CD4-positive, alpha-beta memory T cell (primary cell): ENCODE measurements at regions not wholly inside any gene's neighbourhood (a gene's known extent, or its start where the extent isn't known, plus 50 kb on each side); places are given as distances from the start of the nearest gene placed in this dataset.

ENCODE experiments used
- CTCF ChIA-PET: fragments of 350-600 bp; sonication (Branson Sonifier 250); formaldehyde crosslinking; loops from one replicate; lab custom pipeline; 2021; ENCODE audit warnings: inconsistent platforms; ENCODE audit not compliant: partially characterized antibody; lab: Charles Lee
- POLR2A ChIA-PET: fragments of 350-600 bp; sonication (Branson Sonifier 250); formaldehyde crosslinking; loops from one replicate; lab custom pipeline; 2021; ENCODE audit not compliant: partially characterized antibody; lab: Charles Lee
- DNase-seq, 5 donors: peaks; one replicate each; pipeline versions ENCODE4 v3.0.0 to v3.0.0-alpha.2; 2020 to 2022; ENCODE audit warnings: mixed read lengths in 1 of 5
- H3K27ac ChIP-seq: one replicate; pipeline ENCODE4 v1.7.0; 2013; ENCODE audit warnings: low read depth, low read length
- H3K27me3 ChIP-seq: 2 replicates; pipeline ENCODE4 v1.7.0; 2013; ENCODE audit warnings: mild to moderate bottlenecking, low read length, moderate library complexity; ENCODE audit not compliant: insufficient read depth
- H3K36me3 ChIP-seq: 2 replicates; pipeline ENCODE4 v1.7.0; 2013; ENCODE audit warnings: mild to moderate bottlenecking, low read length, moderate library complexity; ENCODE audit not compliant: insufficient read depth
- H3K4me1 ChIP-seq: 2 replicates; pipeline ENCODE4 v1.7.0; 2013; ENCODE audit warnings: mild to moderate bottlenecking, low read length, moderate library complexity; ENCODE audit not compliant: insufficient read depth
- H3K4me3 ChIP-seq, 2 donors: one replicate each; pipeline ENCODE4 v1.7.0; 2013; ENCODE audit warnings: low read length in 2 of 2, mild to moderate bottlenecking in 1 of 2
- H3K9me3 ChIP-seq, 2 donors: one replicate each; pipeline ENCODE4 v1.7.0; 2013; ENCODE audit warnings: low read length in 2 of 2, control low read depth in 1 of 2; ENCODE audit not compliant: control insufficient read depth in 1 of 2
- H3K27ac Mint-ChIP-seq, 7 donors: one replicate each; pipeline ENCODE4 v1.8.0; 2020 to 2021; ENCODE audit warnings: mixed read lengths in 7 of 7, mild to moderate bottlenecking in 6 of 7, inconsistent platforms in 3 of 7, moderate library complexity in 3 of 7
- H3K27me3 Mint-ChIP-seq, 2 donors: one replicate each; pipeline ENCODE4 v1.8.0; 2020 to 2021; ENCODE audit warnings: mixed read lengths in 2 of 2
- H3K36me3 Mint-ChIP-seq, 2 donors: one replicate each; pipeline ENCODE4 v1.8.0; 2020 to 2021; ENCODE audit warnings: mixed read lengths in 2 of 2, inconsistent platforms in 1 of 2, mild to moderate bottlenecking in 1 of 2
- H3K4me1 Mint-ChIP-seq, 4 donors: one replicate each; pipeline ENCODE4 v1.8.0; 2020 to 2021; ENCODE audit warnings: mixed read lengths in 4 of 4, mild to moderate bottlenecking in 1 of 4
- H3K4me3 Mint-ChIP-seq, 8 donors: one replicate each; pipeline ENCODE4 v1.8.0; 2020 to 2021; ENCODE audit warnings: mixed read lengths in 8 of 8, mild to moderate bottlenecking in 7 of 8, moderate library complexity in 6 of 8, inconsistent platforms in 3 of 8
- H3K9me3 Mint-ChIP-seq, 8 donors: one replicate each; pipeline ENCODE4 v1.8.0; 2020 to 2021; ENCODE audit warnings: mixed read lengths in 8 of 8, mild to moderate bottlenecking in 5 of 8, inconsistent platforms in 3 of 8, moderate library complexity in 1 of 8
- intact Hi-C: fragments of 100-400 bp; cut with micrococcal nuclease; formaldehyde crosslinking; loops from one replicate; pipeline ENCODE4 v1.15.1; 2023

- POLR2A ChIA-PET: no interaction called here
- Mint-ChIP-seq H3K4me3 (no peak overlapping the region), H3K9me3 (peaks cover 0 to 19% (median 3%) of the 10 kb centered on the region in 8 donors), H3K4me1 (no peaks in the 10 kb centered on the region), H3K36me3 (no peaks in the 10 kb centered on the region), H3K27ac (no peak overlapping the region), H3K27me3 (peaks cover 5% of the 10 kb centered on the region in 2 donors)
- CTCF ChIA-PET: no interaction called here
- Histone ChIP-seq H3K4me3 (no peak overlapping the region), H3K36me3 (no peaks in the 10 kb centered on the region), H3K27me3 (no peaks in the 10 kb centered on the region), H3K9me3 (no peaks in the 10 kb centered on the region), H3K4me1 (no peaks in the 10 kb centered on the region), H3K27ac (no peak overlapping the region)
- no peak for DNase-seq
- intact Hi-C loops: no loop called here
Measured at GRCh38 chr4:145427991-145428390, 53.7 kb upstream of the SMAD1 start.

- Mint-ChIP-seq H3K4me3 (no peak overlapping the region), H3K36me3 (no peaks in the 10 kb centered on the region), H3K27ac (no peak overlapping the region), H3K9me3 (peaks cover 0 to 13% (median 3%) of the 10 kb centered on the region in 8 donors), H3K4me1 (no peaks in the 10 kb centered on the region), H3K27me3 (peaks cover 5% of the 10 kb centered on the region in 2 donors)
- POLR2A ChIA-PET: no interaction called here
- no peak for DNase-seq
- Histone ChIP-seq H3K4me3 (no peak overlapping the region), H3K9me3 (no peaks in the 10 kb centered on the region), H3K27me3 (no peaks in the 10 kb centered on the region), H3K27ac (no peak overlapping the region), H3K36me3 (no peaks in the 10 kb centered on the region), H3K4me1 (no peaks in the 10 kb centered on the region)
- intact Hi-C loops: no loop called here
- CTCF ChIA-PET: no interaction called here
Measured at GRCh38 chr4:145427221-145427620, 54.4 kb upstream of the SMAD1 start.

- Mint-ChIP-seq H3K4me3 (no peak overlapping the region), H3K4me1 (no peaks in the 10 kb centered on the region)
- no peak overlapping the region for H3K4me3 ChIP-seq
Measured at GRCh38 chr4:145423017-145423708, 58.5 kb upstream of the SMAD1 start.

GRCh38 chr4:145420595-145421214, 60.9 kb upstream of the SMAD1 start:
- CTCF ChIA-PET: no interaction called here
- intact Hi-C loops: no loop called here

More at GRCh38 chr4:145423017-145423708, 58.5 kb upstream of the SMAD1 start:
- Mint-ChIP-seq H3K27ac (no peak overlapping the region), H3K36me3 (no peaks in the 10 kb centered on the region), H3K9me3 (peaks cover 0 to 13% (median 3%) of the 10 kb centered on the region in 8 donors), H3K27me3 (peaks cover 5 to 6% of the 10 kb centered on the region in 2 donors)
- Histone ChIP-seq H3K27ac (no peak overlapping the region), H3K9me3 (no peaks in the 10 kb centered on the region), H3K4me1 (no peaks in the 10 kb centered on the region), H3K27me3 (no peaks in the 10 kb centered on the region), H3K36me3 (no peaks in the 10 kb centered on the region)
- CTCF ChIA-PET: no interaction called here
- POLR2A ChIA-PET: no interaction called here
- no peak for DNase-seq
- intact Hi-C loops: no loop called here

GRCh38 chr4:145418739-145419138, 62.9 kb upstream of the SMAD1 start:
- H3K4me3 Mint-ChIP-seq: no peak overlapping the region
- Histone ChIP-seq H3K27me3 (no peaks in the 10 kb centered on the region), H3K36me3 (no peaks in the 10 kb centered on the region), H3K27ac (no peak overlapping the region), H3K9me3 (no peaks in the 10 kb centered on the region), H3K4me1 (no peaks in the 10 kb centered on the region), H3K4me3 (no peak overlapping the region)
- H3K4me1 Mint-ChIP-seq: peaks cover 0 to 2% (median 0%) of the 10 kb centered on the region in 4 donors
- intact Hi-C loops: no loop called here
- peaks cover 0 to 4% (median 0%) of the 10 kb centered on the region in 8 donors for H3K9me3 Mint-ChIP-seq
- H3K36me3 Mint-ChIP-seq: no peaks in the 10 kb centered on the region
- ChIA-PET CTCF (no interaction called here), POLR2A (no interaction called here)
- no peak for DNase-seq
- H3K27ac Mint-ChIP-seq: no peak overlapping the region
- H3K27me3 Mint-ChIP-seq: peaks cover 4 to 7% of the 10 kb centered on the region in 2 donors

More at GRCh38 chr4:145420595-145421214, 60.9 kb upstream of the SMAD1 start:
- peaks cover 3 to 4% of the 10 kb centered on the region in 2 donors for H3K27me3 Mint-ChIP-seq
- POLR2A ChIA-PET: no interaction called here
- peaks cover 0 to 2% (median 0%) of the 10 kb centered on the region in 4 donors for H3K4me1 Mint-ChIP-seq
- H3K9me3 ChIP-seq: no peaks in the 10 kb centered on the region
- no peak overlapping the region for H3K4me3 ChIP-seq
- H3K36me3 ChIP-seq: no peaks in the 10 kb centered on the region
- no peaks in the 10 kb centered on the region for H3K36me3 Mint-ChIP-seq
- no peak for DNase-seq
- no peak overlapping the region for H3K27ac ChIP-seq
- H3K27me3 ChIP-seq: no peaks in the 10 kb centered on the region
- H3K27ac Mint-ChIP-seq: no peak overlapping the region
- peaks cover 0 to 13% (median 3%) of the 10 kb centered on the region in 8 donors for H3K9me3 Mint-ChIP-seq
- H3K4me1 ChIP-seq: no peaks in the 10 kb centered on the region
- H3K4me3 Mint-ChIP-seq: no peak overlapping the region

GRCh38 chr4:145417348-145418130, 64.1 kb upstream of the SMAD1 start:
- Histone ChIP-seq H3K27ac (no peak overlapping the region), H3K36me3 (no peaks in the 10 kb centered on the region), H3K9me3 (no peaks in the 10 kb centered on the region), H3K4me1 (no peaks in the 10 kb centered on the region), H3K27me3 (no peaks in the 10 kb centered on the region), H3K4me3 (no peak overlapping the region)
- no peak for DNase-seq
- Mint-ChIP-seq H3K27ac (no peak overlapping the region), H3K4me3 (no peak overlapping the region), H3K27me3 (peaks cover 3 to 9% of the 10 kb centered on the region in 2 donors), H3K36me3 (no peaks in the 10 kb centered on the region), H3K9me3 (no peaks in the 10 kb centered on the region), H3K4me1 (peaks cover 0 to 2% (median 0%) of the 10 kb centered on the region in 4 donors)
- intact Hi-C loops: no loop called here
- ChIA-PET CTCF (no interaction called here), POLR2A (no interaction called here)

GRCh38 chr4:145414841-145415240, 66.8 kb upstream of the SMAD1 start:
- Histone ChIP-seq H3K36me3 (no peaks in the 10 kb centered on the region), H3K27me3 (no peaks in the 10 kb centered on the region), H3K4me1 (no peaks in the 10 kb centered on the region), H3K4me3 (no peak overlapping the region), H3K27ac (no peak overlapping the region), H3K9me3 (no peaks in the 10 kb centered on the region)
- Mint-ChIP-seq H3K4me3 (no peak overlapping the region), H3K36me3 (no peaks in the 10 kb centered on the region), H3K27me3 (peaks cover 5 to 6% of the 10 kb centered on the region in 2 donors), H3K27ac (no peak overlapping the region), H3K9me3 (peaks cover 0 to 2% (median 0%) of the 10 kb centered on the region in 8 donors), H3K4me1 (peaks cover 0 to 2% (median 0%) of the 10 kb centered on the region in 4 donors)
- intact Hi-C loops: no loop called here
- ChIA-PET POLR2A (no interaction called here), CTCF (no interaction called here)
- DNase-seq: no peak
